ENCODE measurements at regions not wholly inside any gene's neighbourhood (a gene's known extent, or its start where the extent isn't known, plus 50 kb on each side); places are given as distances from the start of the nearest gene placed in this dataset.

GRCh38 chr15:93846148-93846547 lies 385.2 kb upstream of the MCTP2 start:
- Histone ChIP-seq H3K4me2 (ENCODE audit: low read length) (no peak overlapping the region), H3K9me3 (ENCODE audit: insufficient read depth, low read depth, low read length) (no peaks in the 10 kb centered on the region), H3K27ac (ENCODE audit: low read depth, low read length) (no peak overlapping the region), H3K27me3 (ENCODE audit: insufficient read depth, low read length) (no peaks in the 10 kb centered on the region), H3K4me1 (ENCODE audit: insufficient read depth, low read length) (no peaks in the 10 kb centered on the region), H2AFZ (ENCODE audit: low read depth, low read length) (no peak overlapping the region), H4K20me1 (ENCODE audit: insufficient read depth, low read length) (no peaks in the 10 kb centered on the region), H3K36me3 (ENCODE audit: insufficient read depth, low read length) (no peaks in the 10 kb centered on the region), H3K79me2 (ENCODE audit: insufficient read depth, low read length) (no peaks in the 10 kb centered on the region), H3K4me3 (ENCODE audit: insufficient read depth, low read depth, low read length) (no peak overlapping the region), H3K9ac (ENCODE audit: low read length) (no peak overlapping the region)
- Mint-ChIP-seq H3K36me3 (ENCODE audit: low read depth, unreplicated experiment) (no peaks in the 10 kb centered on the region), H3K27me3 (ENCODE audit: low read depth, unreplicated experiment) (no peaks in the 10 kb centered on the region), H3K9me3 (ENCODE audit: unreplicated experiment) (no peaks in the 10 kb centered on the region), H3K27ac (ENCODE audit: unreplicated experiment) (no peak overlapping the region), H3K4me3 (ENCODE audit: unreplicated experiment) (no peak overlapping the region), H3K4me1 (ENCODE audit: low read depth, unreplicated experiment) (no peaks in the 10 kb centered on the region)
- FAIRE-seq (no peak), DNase-seq (ENCODE audit: low read depth) (no peak)
- TF ChIP-seq CTCF (IDR thresholded peaks at IDR 0.05; ENCODE audit: insufficient read depth, low read depth, low read length) (no peak), EZH2 (IDR thresholded peaks at IDR 0.05; ENCODE audit: insufficient read depth, low read length) (no peak)

- H3K79me2 ChIP-seq (ENCODE audit: insufficient read depth, low read length), result no peaks in the 10 kb centered on the region
- H2AFZ ChIP-seq (ENCODE audit: low read depth, low read length), result no peak overlapping the region
- no peak overlapping the region for H3K27ac Mint-ChIP-seq (ENCODE audit: unreplicated experiment)
- H3K4me3 Mint-ChIP-seq (ENCODE audit: unreplicated experiment), result no peak overlapping the region
- DNase-seq (ENCODE audit: low read depth) (no peak), FAIRE-seq (no peak)
- H3K9ac ChIP-seq (ENCODE audit: low read length), result no peak overlapping the region
- H3K36me3 ChIP-seq (ENCODE audit: insufficient read depth, low read length), result no peaks in the 10 kb centered on the region
- H3K27me3 ChIP-seq (ENCODE audit: insufficient read depth, low read length), result no peaks in the 10 kb centered on the region
- no peaks in the 10 kb centered on the region for H4K20me1 ChIP-seq (ENCODE audit: insufficient read depth, low read length)
- no peaks in the 10 kb centered on the region for H3K4me1 Mint-ChIP-seq (ENCODE audit: low read depth, unreplicated experiment)
- H3K4me3 ChIP-seq (ENCODE audit: insufficient read depth, low read depth, low read length), result no peak overlapping the region
- TF ChIP-seq EZH2 (IDR thresholded peaks at IDR 0.05; ENCODE audit: insufficient read depth, low read length) (no peak), CTCF (IDR thresholded peaks at IDR 0.05; ENCODE audit: insufficient read depth, low read depth, low read length) (no peak)
- H3K4me1 ChIP-seq (ENCODE audit: insufficient read depth, low read length), result no peaks in the 10 kb centered on the region
- H3K27me3 Mint-ChIP-seq (ENCODE audit: low read depth, unreplicated experiment), result peaks cover 3% of the 10 kb centered on the region
- no peaks in the 10 kb centered on the region for H3K9me3 Mint-ChIP-seq (ENCODE audit: unreplicated experiment)
- no peak overlapping the region for H3K4me2 ChIP-seq (ENCODE audit: low read length)
- H3K9me3 ChIP-seq (ENCODE audit: insufficient read depth, low read depth, low read length), result no peaks in the 10 kb centered on the region
- H3K36me3 Mint-ChIP-seq (ENCODE audit: low read depth, unreplicated experiment), result no peaks in the 10 kb centered on the region
- H3K27ac ChIP-seq (ENCODE audit: low read depth, low read length), result no peak overlapping the region
Measured at GRCh38 chr15:93837450-93837849, 393.9 kb upstream of the MCTP2 start.

GRCh38 chr15:93835344-93835743 lies 396.0 kb upstream of the MCTP2 start:
- peaks cover 3% of the 10 kb centered on the region for H3K27me3 Mint-ChIP-seq (ENCODE audit: low read depth, unreplicated experiment)
- FAIRE-seq, result no peak
- Histone ChIP-seq H2AFZ (ENCODE audit: low read depth, low read length) (no peak overlapping the region), H3K9ac (ENCODE audit: low read length) (no peak overlapping the region), H3K9me3 (ENCODE audit: insufficient read depth, low read depth, low read length) (no peaks in the 10 kb centered on the region), H3K4me1 (ENCODE audit: insufficient read depth, low read length) (no peaks in the 10 kb centered on the region), H3K27ac (ENCODE audit: low read depth, low read length) (no peak overlapping the region), H3K36me3 (ENCODE audit: insufficient read depth, low read length) (no peaks in the 10 kb centered on the region), H4K20me1 (ENCODE audit: insufficient read depth, low read length) (no peaks in the 10 kb centered on the region), H3K4me3 (ENCODE audit: insufficient read depth, low read depth, low read length) (no peak overlapping the region), H3K4me2 (ENCODE audit: low read length) (no peak overlapping the region), H3K79me2 (ENCODE audit: insufficient read depth, low read length) (no peaks in the 10 kb centered on the region), H3K27me3 (ENCODE audit: insufficient read depth, low read length) (no peaks in the 10 kb centered on the region)
- H3K27ac Mint-ChIP-seq (ENCODE audit: unreplicated experiment), result no peak overlapping the region
- H3K4me3 Mint-ChIP-seq (ENCODE audit: unreplicated experiment), result no peak overlapping the region
- H3K36me3 Mint-ChIP-seq (ENCODE audit: low read depth, unreplicated experiment), result no peaks in the 10 kb centered on the region
- no peaks in the 10 kb centered on the region for H3K9me3 Mint-ChIP-seq (ENCODE audit: unreplicated experiment)
- DNase-seq (ENCODE audit: low read depth), result no peak
- H3K4me1 Mint-ChIP-seq (ENCODE audit: low read depth, unreplicated experiment), result peaks cover 2% of the 10 kb centered on the region
- no peak for TF ChIP-seq EZH2 (IDR thresholded peaks at IDR 0.05; ENCODE audit: insufficient read depth, low read length)
- no peak for TF ChIP-seq CTCF (IDR thresholded peaks at IDR 0.05; ENCODE audit: insufficient read depth, low read depth, low read length)
